NT2/D1 (cell line): ENCODE measurements at regions not wholly inside any gene's neighbourhood (a gene's known extent, or its start where the extent isn't known, plus 50 kb on each side); places are given as distances from the start of the nearest gene placed in this dataset.
A peak's percentile ranks its signal among the peaks of the same experiment; 100 is the strongest.

Experiments used
- DNase-seq: peaks from one replicate; pipeline ENCODE4 v3.0.0-alpha.2; 2011; ENCODE audit warnings: low read depth, low spot score
- H3K27me3 ChIP-seq: 2 replicates; pipeline ENCODE4 v1.6.0; 2011; ENCODE audit warnings: mild to moderate bottlenecking; ENCODE audit not compliant: insufficient read length, insufficient read depth
- H3K36me3 ChIP-seq: 2 replicates; pipeline ENCODE4 v1.6.1; 2011; ENCODE audit warnings: mild to moderate bottlenecking, low read length, mixed read lengths; ENCODE audit not compliant: insufficient read depth, insufficient read length
- H3K4me1 ChIP-seq: 2 replicates; pipeline ENCODE4 v1.5.1; 2011; ENCODE audit not compliant: insufficient read depth, insufficient read length
- H3K4me3 ChIP-seq: 2 replicates; pipeline ENCODE4 v1.5.1; 2011; ENCODE audit warnings: low read depth; ENCODE audit not compliant: insufficient read length
- H3K9ac ChIP-seq: 2 replicates; pipeline ENCODE4 v1.6.0; 2011; ENCODE audit warnings: low read depth; ENCODE audit not compliant: insufficient read length
- H3K9me3 ChIP-seq: 2 replicates; pipeline ENCODE4 v1.5.1; 2011; ENCODE audit warnings: mild to moderate bottlenecking, low read length; ENCODE audit not compliant: insufficient read depth
- SUZ12 ChIP-seq: IDR thresholded peaks from 2 replicates; pipeline ENCODE4 v1.6.1; 2011; ENCODE audit not compliant: insufficient read length, insufficient read depth; ENCODE audit errors: extremely low read depth
- YY1 ChIP-seq: IDR thresholded peaks from 2 replicates; pipeline ENCODE4 v1.6.1; 2011; ENCODE audit not compliant: insufficient read length, insufficient read depth
- ZNF274 ChIP-seq: IDR thresholded peaks from 2 replicates; pipeline ENCODE4 v1.6.1; 2011; ENCODE audit warnings: mild to moderate bottlenecking, low read depth, low read length

GRCh38 chr21:15517394-15517793 is 212.4 kb upstream of the USP25 start:
- H3K27me3 ChIP-seq = no peaks in the 10 kb centered on the region
- no peaks in the 10 kb centered on the region for H3K4me1 ChIP-seq
- no peak for TF ChIP-seq SUZ12
- no peak for TF ChIP-seq ZNF274
- TF ChIP-seq YY1 = no peak
- no peak for DNase-seq
- H3K36me3 ChIP-seq = no peaks in the 10 kb centered on the region
- no peak overlapping the region for H3K9ac ChIP-seq
- no peak overlapping the region for H3K4me3 ChIP-seq
- H3K9me3 ChIP-seq = peaks cover 22% of the 10 kb centered on the region; the same call in 1 of the 2 replicates

- TF ChIP-seq ZNF274 (no peak), YY1 (no peak), SUZ12 (no peak)
- no peaks in the 10 kb centered on the region for H3K27me3 ChIP-seq
- DNase-seq = peak; percentile 13
- H3K9ac ChIP-seq = no peak overlapping the region
- no peaks in the 10 kb centered on the region for H3K36me3 ChIP-seq
- peaks cover 23% of the 10 kb centered on the region; the same call in 1 of the 2 replicates for H3K9me3 ChIP-seq
- H3K4me1 ChIP-seq = no peaks in the 10 kb centered on the region
- H3K4me3 ChIP-seq = no peak overlapping the region
Measured at GRCh38 chr21:15520811-15521643, 208.8 kb upstream of the USP25 start.

GRCh38 chr21:15521644-15522001 is 208.2 kb upstream of the USP25 start:
- Histone ChIP-seq H3K36me3 (no peaks in the 10 kb centered on the region), H3K9ac (no peak overlapping the region), H3K4me3 (no peak overlapping the region), H3K4me1 (no peaks in the 10 kb centered on the region), H3K27me3 (no peaks in the 10 kb centered on the region), H3K9me3 (peaks cover 23% of the 10 kb centered on the region; the same call in 1 of the 2 replicates)
- DNase-seq = no peak
- TF ChIP-seq SUZ12 (no peak), YY1 (no peak), ZNF274 (no peak)

- no peak for TF ChIP-seq ZNF274
- TF ChIP-seq SUZ12 = no peak
- no peak for TF ChIP-seq YY1
- Histone ChIP-seq H3K27me3 (no peaks in the 10 kb centered on the region), H3K36me3 (no peaks in the 10 kb centered on the region), H3K9me3 (peaks cover 23% of the 10 kb centered on the region; the same call in 1 of the 2 replicates), H3K4me3 (no peak overlapping the region), H3K9ac (no peak overlapping the region), H3K4me1 (no peaks in the 10 kb centered on the region)
- DNase-seq = no peak
Measured at GRCh38 chr21:15522148-15522547, 207.6 kb upstream of the USP25 start.

- DNase-seq = no peak
- Histone ChIP-seq H3K4me1 (no peaks in the 10 kb centered on the region), H3K4me3 (no peak overlapping the region), H3K36me3 (no peaks in the 10 kb centered on the region), H3K9ac (no peak overlapping the region), H3K9me3 (peaks cover 15% of the 10 kb centered on the region; the same call in 1 of the 2 replicates), H3K27me3 (no peaks in the 10 kb centered on the region)
- no peak for TF ChIP-seq YY1
- no peak for TF ChIP-seq SUZ12
- no peak for TF ChIP-seq ZNF274
Measured at GRCh38 chr21:15524855-15525254, 204.9 kb upstream of the USP25 start.

- H3K27me3 ChIP-seq = no peaks in the 10 kb centered on the region
- no peak for DNase-seq
- H3K4me3 ChIP-seq = no peak overlapping the region
- no peaks in the 10 kb centered on the region for H3K36me3 ChIP-seq
- TF ChIP-seq SUZ12 (no peak), ZNF274 (no peak)
- H3K9ac ChIP-seq = no peak overlapping the region
- H3K9me3 ChIP-seq = peaks cover 7% of the 10 kb centered on the region; the same call in 1 of the 2 replicates
- no peaks in the 10 kb centered on the region for H3K4me1 ChIP-seq
Measured at GRCh38 chr21:15526798-15527197, 203.0 kb upstream of the USP25 start.

- H3K4me1 ChIP-seq = no peaks in the 10 kb centered on the region
- TF ChIP-seq ZNF274 = no peak
- no peak for DNase-seq
- H3K9me3 ChIP-seq = no peaks in the 10 kb centered on the region
- H3K9ac ChIP-seq = no peak overlapping the region
- no peak overlapping the region for H3K4me3 ChIP-seq
- no peaks in the 10 kb centered on the region for H3K36me3 ChIP-seq
- H3K27me3 ChIP-seq = no peaks in the 10 kb centered on the region
Measured at GRCh38 chr21:15528346-15528745, 201.4 kb upstream of the USP25 start.
